SK-N-SH (cell line): ENCODE measurements at regions not wholly inside any gene's neighbourhood (a gene's known extent, or its start where the extent isn't known, plus 50 kb on each side); places are given as distances from the start of the nearest gene placed in this dataset.

Source experiments
- EZH2phosphoT487 ChIP-seq: fragments of 200-600 bp; sonication (generic); IDR thresholded peaks from 2 replicates; pipeline ENCODE4 v1.6.1; 2017; ENCODE audit warnings: low read depth, mixed run types, mild to moderate bottlenecking, antibody characterized with exemption, moderate library complexity, borderline replicate concordance
- FOXM1 ChIP-seq: IDR thresholded peaks from 2 replicates; pipeline ENCODE4 v1.4.0; 2012; ENCODE audit warnings: low read depth, mild to moderate bottlenecking
- GABPA ChIP-seq: IDR thresholded peaks from 2 replicates; pipeline ENCODE4 v1.4.0; 2012; ENCODE audit warnings: low read depth, mild to moderate bottlenecking
- GATA2 ChIP-seq: sonication (generic); formaldehyde crosslinking; IDR thresholded peaks from 2 replicates; pipeline ENCODE4 v1.5.0; 2020; ENCODE audit warnings: mild to moderate bottlenecking, missing genetic modification reagents
- JUND ChIP-seq: IDR thresholded peaks from 2 replicates; pipeline ENCODE4 v1.4.0; 2012
- MAX ChIP-seq: IDR thresholded peaks from 2 replicates; pipeline ENCODE4 v1.4.0; 2012; ENCODE audit warnings: low read depth
- MXI1 ChIP-seq: IDR thresholded peaks from 2 replicates; pipeline ENCODE4 v1.6.1; 2012; ENCODE audit warnings: mild to moderate bottlenecking, low read depth, low read length, improper control_type of control experiment
- PBX3 ChIP-seq: IDR thresholded peaks from 2 replicates; pipeline ENCODE4; 2012
- RCOR1 ChIP-seq: fragments of 150-350 bp; IDR thresholded peaks from 2 replicates; pipeline ENCODE4 v1.6.1; 2017; ENCODE audit warnings: antibody characterized with exemption, low read length
- RFX5 ChIP-seq: IDR thresholded peaks from 2 replicates; pipeline ENCODE4 v1.6.1; 2012; ENCODE audit warnings: mild to moderate bottlenecking, improper control_type of control experiment, low read length
- SMC3 ChIP-seq: IDR thresholded peaks from 2 replicates; pipeline ENCODE4 v1.6.1; 2012; ENCODE audit warnings: low read depth, low read length, improper control_type of control experiment
- TAF1 ChIP-seq: IDR thresholded peaks from 2 replicates; pipeline ENCODE4 v1.6.1; 2012; ENCODE audit warnings: low read depth, mild to moderate bottlenecking, low read length, moderate library complexity, borderline replicate concordance
- TCF12 ChIP-seq: IDR thresholded peaks from 2 replicates; pipeline ENCODE4 v1.4.0; 2012
- USF1 ChIP-seq: IDR thresholded peaks from 2 replicates; pipeline ENCODE4 v1.4.0; 2012; ENCODE audit warnings: low read depth, borderline replicate concordance
- USF2 ChIP-seq: fragments of 150-350 bp; IDR thresholded peaks from 2 replicates; pipeline ENCODE4 v1.6.1; 2017; ENCODE audit warnings: antibody characterized with exemption, low read length, low read depth, borderline replicate concordance
- TF ChIP-seq, protein P1 (sequence below): IDR thresholded peaks from 2 replicates; pipeline ENCODE4 v1.6.1; 2012; ENCODE audit warnings: mild to moderate bottlenecking, low read depth, low read length, moderate library complexity
- TF ChIP-seq, protein P2 (sequence below): IDR thresholded peaks from 2 replicates; pipeline ENCODE4 v1.4.0; 2012; ENCODE audit warnings: low read depth, borderline replicate concordance

- no peak for TF ChIP-seq USF1
- TF ChIP-seq MXI1 = no peak
- TF ChIP-seq RCOR1 = peak; percentile 66; the same call in 1 of the 2 replicates
- no peak for TF ChIP-seq FOXM1
- peak; percentile 59; the same call in 1 of the 2 replicates for TF ChIP-seq GATA2
- no peak for TF ChIP-seq RFX5
- TF ChIP-seq USF2 = no peak
- no peak for TF ChIP-seq MAX
- TF ChIP-seq TCF12 = no peak
- TF ChIP-seq PBX3 = no peak
- no peak for TF ChIP-seq TAF1
- TF ChIP-seq, protein P1, sequence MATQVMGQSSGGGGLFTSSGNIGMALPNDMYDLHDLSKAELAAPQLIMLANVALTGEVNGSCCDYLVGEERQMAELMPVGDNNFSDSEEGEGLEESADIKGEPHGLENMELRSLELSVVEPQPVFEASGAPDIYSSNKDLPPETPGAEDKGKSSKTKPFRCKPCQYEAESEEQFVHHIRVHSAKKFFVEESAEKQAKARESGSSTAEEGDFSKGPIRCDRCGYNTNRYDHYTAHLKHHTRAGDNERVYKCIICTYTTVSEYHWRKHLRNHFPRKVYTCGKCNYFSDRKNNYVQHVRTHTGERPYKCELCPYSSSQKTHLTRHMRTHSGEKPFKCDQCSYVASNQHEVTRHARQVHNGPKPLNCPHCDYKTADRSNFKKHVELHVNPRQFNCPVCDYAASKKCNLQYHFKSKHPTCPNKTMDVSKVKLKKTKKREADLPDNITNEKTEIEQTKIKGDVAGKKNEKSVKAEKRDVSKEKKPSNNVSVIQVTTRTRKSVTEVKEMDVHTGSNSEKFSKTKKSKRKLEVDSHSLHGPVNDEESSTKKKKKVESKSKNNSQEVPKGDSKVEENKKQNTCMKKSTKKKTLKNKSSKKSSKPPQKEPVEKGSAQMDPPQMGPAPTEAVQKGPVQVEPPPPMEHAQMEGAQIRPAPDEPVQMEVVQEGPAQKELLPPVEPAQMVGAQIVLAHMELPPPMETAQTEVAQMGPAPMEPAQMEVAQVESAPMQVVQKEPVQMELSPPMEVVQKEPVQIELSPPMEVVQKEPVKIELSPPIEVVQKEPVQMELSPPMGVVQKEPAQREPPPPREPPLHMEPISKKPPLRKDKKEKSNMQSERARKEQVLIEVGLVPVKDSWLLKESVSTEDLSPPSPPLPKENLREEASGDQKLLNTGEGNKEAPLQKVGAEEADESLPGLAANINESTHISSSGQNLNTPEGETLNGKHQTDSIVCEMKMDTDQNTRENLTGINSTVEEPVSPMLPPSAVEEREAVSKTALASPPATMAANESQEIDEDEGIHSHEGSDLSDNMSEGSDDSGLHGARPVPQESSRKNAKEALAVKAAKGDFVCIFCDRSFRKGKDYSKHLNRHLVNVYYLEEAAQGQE = no peak
- TF ChIP-seq SMC3 = no peak
- no peak for TF ChIP-seq GABPA
- TF ChIP-seq EZH2phosphoT487 = no peak
- TF ChIP-seq, protein P2, sequence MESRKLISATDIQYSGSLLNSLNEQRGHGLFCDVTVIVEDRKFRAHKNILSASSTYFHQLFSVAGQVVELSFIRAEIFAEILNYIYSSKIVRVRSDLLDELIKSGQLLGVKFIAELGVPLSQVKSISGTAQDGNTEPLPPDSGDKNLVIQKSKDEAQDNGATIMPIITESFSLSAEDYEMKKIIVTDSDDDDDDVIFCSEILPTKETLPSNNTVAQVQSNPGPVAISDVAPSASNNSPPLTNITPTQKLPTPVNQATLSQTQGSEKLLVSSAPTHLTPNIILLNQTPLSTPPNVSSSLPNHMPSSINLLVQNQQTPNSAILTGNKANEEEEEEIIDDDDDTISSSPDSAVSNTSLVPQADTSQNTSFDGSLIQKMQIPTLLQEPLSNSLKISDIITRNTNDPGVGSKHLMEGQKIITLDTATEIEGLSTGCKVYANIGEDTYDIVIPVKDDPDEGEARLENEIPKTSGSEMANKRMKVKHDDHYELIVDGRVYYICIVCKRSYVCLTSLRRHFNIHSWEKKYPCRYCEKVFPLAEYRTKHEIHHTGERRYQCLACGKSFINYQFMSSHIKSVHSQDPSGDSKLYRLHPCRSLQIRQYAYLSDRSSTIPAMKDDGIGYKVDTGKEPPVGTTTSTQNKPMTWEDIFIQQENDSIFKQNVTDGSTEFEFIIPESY = no peak
- TF ChIP-seq JUND = no peak
Observed at GRCh38 chr2:66699793-66700676, 265.1 kb downstream of the MEIS1 start (continued).
